HL-60 (cell line): ENCODE measurements at regions not wholly inside any gene's neighbourhood (a gene's known extent, or its start where the extent isn't known, plus 50 kb on each side); places are given as distances from the start of the nearest gene placed in this dataset.

Source experiments
- DNase-seq, 2 experiments: peaks; one replicate each; pipeline ENCODE4 v3.0.0-alpha.2; 2010 to 2020; ENCODE audit warnings: low read depth in 1 of 2, low spot score in 1 of 2
- H3K27ac ChIP-seq: fragments of 250-450 bp; sonication (Bioruptor Pico); replicated peaks from 2 replicates; pipeline ENCODE4 v1.5.1; 2020; ENCODE audit warnings: mild to moderate bottlenecking, moderate library complexity
- H3K27me3 ChIP-seq: fragments of 250-450 bp; sonication (Bioruptor Pico); 2 replicates; pipeline ENCODE4 v1.5.1; 2021; ENCODE audit warnings: mild to moderate bottlenecking, moderate library complexity; ENCODE audit not compliant: insufficient read depth, poor library complexity, severe bottlenecking
- H3K4me3 ChIP-seq: replicated peaks from 2 replicates; pipeline ENCODE4 v1.5.1; 2011; ENCODE audit warnings: mild to moderate bottlenecking, control low read depth, low read length; ENCODE audit not compliant: insufficient read depth
- CTCF ChIP-seq: IDR thresholded peaks from one replicate; pipeline ENCODE4 v1.5.1; 2011; ENCODE audit warnings: low read length, control low read depth, inconsistent platforms; ENCODE audit not compliant: insufficient read depth
- GABPA ChIP-seq: IDR thresholded peaks from 2 replicates; pipeline ENCODE4 v1.6.1; 2012; ENCODE audit warnings: low read depth
- POLR2AphosphoS5 ChIP-seq: IDR thresholded peaks from 2 replicates; pipeline ENCODE4 v1.6.1; 2012; ENCODE audit warnings: low read depth
- REST ChIP-seq: IDR thresholded peaks from 2 replicates; pipeline ENCODE4 v1.6.1; 2012; ENCODE audit warnings: low read depth; ENCODE audit not compliant: insufficient replicate concordance
- SPI1 ChIP-seq: IDR thresholded peaks from 2 replicates; pipeline ENCODE4 v1.6.1; 2012; ENCODE audit warnings: low read depth, mild to moderate bottlenecking, borderline replicate concordance

DNA sequence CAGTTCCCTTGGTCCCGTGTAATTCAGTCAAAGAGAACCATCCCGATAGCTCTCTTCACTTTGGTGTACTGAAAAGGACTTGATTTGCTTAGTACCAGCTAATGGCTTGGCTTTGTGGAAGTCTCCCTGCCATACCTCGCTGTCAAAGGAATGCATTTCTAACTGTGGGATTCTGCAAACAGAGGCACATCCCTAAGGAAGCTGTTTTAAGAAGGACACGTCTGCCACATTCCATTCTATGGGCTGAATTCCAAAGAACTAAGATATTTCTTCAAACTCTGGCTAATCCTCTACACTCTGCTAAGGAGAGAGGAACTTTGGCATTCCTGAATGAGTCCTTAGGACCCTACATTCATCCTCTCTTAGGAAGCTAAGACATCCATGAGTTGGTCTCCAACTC lies 327.9 kb downstream of the SFMBT2 start:
- DNase-seq: no peak
- Histone ChIP-seq H3K27me3 (no peaks in the 10 kb centered on the region), H3K27ac (no peak overlapping the region), H3K4me3 (no peak overlapping the region)
- no peak for TF ChIP-seq CTCF
- no peak for TF ChIP-seq POLR2AphosphoS5
- TF ChIP-seq GABPA: no peak
- TF ChIP-seq SPI1: no peak
- TF ChIP-seq REST: no peak

DNA sequence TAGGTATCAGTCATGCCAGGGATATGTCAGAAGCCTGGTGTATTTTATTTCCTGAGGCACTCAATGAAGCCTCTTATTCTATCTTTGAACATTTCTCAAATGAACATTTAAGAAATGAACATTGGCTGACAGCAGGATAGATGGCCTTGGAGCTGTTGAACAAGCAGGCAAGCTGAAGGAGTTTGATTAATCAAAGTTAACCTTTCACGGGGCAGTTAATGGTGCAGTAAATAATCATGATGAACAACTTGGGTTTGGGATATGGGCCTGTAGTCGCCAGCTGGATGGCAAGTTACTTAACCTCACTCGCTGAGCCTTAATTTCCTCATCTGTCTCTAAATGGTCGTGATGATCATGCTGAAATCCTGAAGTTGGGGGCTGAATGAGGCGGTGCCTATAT lies 333.0 kb downstream of the SFMBT2 start:
- Histone ChIP-seq H3K27ac (no peak overlapping the region), H3K4me3 (no peak overlapping the region), H3K27me3 (no peaks in the 10 kb centered on the region)
- DNase-seq: no peak
- TF ChIP-seq SPI1: no peak
- no peak for TF ChIP-seq CTCF
- no peak for TF ChIP-seq REST
- no peak for TF ChIP-seq GABPA
- TF ChIP-seq POLR2AphosphoS5: no peak

GRCh38 chr10:7075851-7076250 lies 335.0 kb downstream of the SFMBT2 start:
- no peak for TF ChIP-seq REST
- TF ChIP-seq GABPA: no peak
- no peak for TF ChIP-seq CTCF
- no peak for TF ChIP-seq SPI1
- TF ChIP-seq POLR2AphosphoS5: no peak
- Histone ChIP-seq H3K27me3 (no peaks in the 10 kb centered on the region), H3K4me3 (no peak overlapping the region), H3K27ac (no peak overlapping the region)
- no peak for DNase-seq
